BJ (cell line): ENCODE measurements at regions not wholly inside any gene's neighbourhood (a gene's known extent, or its start where the extent isn't known, plus 50 kb on each side); places are given as distances from the start of the nearest gene placed in this dataset.

Source experiments
- CTCF ChIA-PET: fragments of 350-600 bp; formaldehyde crosslinking; extraction: SDS; loops from one replicate; lab custom pipeline; 2021; ENCODE audit warnings: antibody characterized with exemption, inconsistent platforms; lab: Yijun Ruan, JAX
- POLR2A ChIA-PET: fragments of 300-600 bp; sonication (Branson Sonifier 250); formaldehyde crosslinking; extraction: SDS; loops from one replicate; lab custom pipeline; 2021; ENCODE audit warnings: antibody characterized with exemption; lab: Charles Lee
- DNase-seq: peaks from one replicate; pipeline ENCODE4 v3.0.0-alpha.2; 2011; ENCODE audit warnings: low read depth
- H3K27me3 ChIP-seq: 2 replicates; pipeline ENCODE4 v1.6.0; 2011; ENCODE audit warnings: low read length; ENCODE audit not compliant: control insufficient read depth, insufficient read depth
- H3K36me3 ChIP-seq: 2 replicates; pipeline ENCODE4 v1.5.1; 2011; ENCODE audit warnings: low read length; ENCODE audit not compliant: control insufficient read depth, insufficient read depth
- H3K4me3 ChIP-seq: 2 replicates; pipeline ENCODE4 v1.5.1; 2011; ENCODE audit warnings: low read depth, mild to moderate bottlenecking, control low read depth, low read length
- CTCF ChIP-seq: IDR thresholded peaks from 2 replicates; pipeline ENCODE4 v1.5.1; 2011; ENCODE audit warnings: low read depth, mild to moderate bottlenecking, control low read depth, inconsistent platforms, low read length, moderate library complexity; ENCODE audit not compliant: insufficient read depth

- Histone ChIP-seq H3K27me3 (0 out of 2 replicates have a peak, but pooled peaks cover 1% of the 10 kb centered on the region), H3K4me3 (no peak overlapping the region), H3K36me3 (no peaks in the 10 kb centered on the region)
- POLR2A ChIA-PET, result no interaction called here
- DNase-seq, result no peak
- TF ChIP-seq CTCF, result no peak
- CTCF ChIA-PET, result no interaction called here
These were observed 290.4 kb upstream of the PDE4D start for GRCh38 chr5:60183881-60184280.

GRCh38 chr5:60178101-60178500 is 284.6 kb upstream of the PDE4D start:
- no peak for DNase-seq
- Histone ChIP-seq H3K36me3 (no peaks in the 10 kb centered on the region), H3K4me3 (no peak overlapping the region), H3K27me3 (no peaks in the 10 kb centered on the region)
- POLR2A ChIA-PET, result no interaction called here
- CTCF ChIA-PET, result interaction anchor here (1.8 kb wide), 1 partner anchor 367 kb away, joined by 5 read pairs; no protein-coding TSS in a partner anchor
- no peak for TF ChIP-seq CTCF

GRCh38 chr5:60177596-60177995 is 284.1 kb upstream of the PDE4D start:
- H3K27me3 ChIP-seq, result no peaks in the 10 kb centered on the region
- CTCF ChIA-PET, result no interaction called here

GRCh38 chr5:60173667-60174066 is 280.1 kb upstream of the PDE4D start:
- TF ChIP-seq CTCF, result no peak
- ChIA-PET CTCF (no interaction called here), POLR2A (no interaction called here)
- H3K27me3 ChIP-seq, result no peaks in the 10 kb centered on the region
- no peak for DNase-seq
- no peaks in the 10 kb centered on the region for H3K36me3 ChIP-seq
- H3K4me3 ChIP-seq, result no peak overlapping the region

More at GRCh38 chr5:60177596-60177995, 284.1 kb upstream of the PDE4D start:
- POLR2A ChIA-PET, result no interaction called here
- no peak for DNase-seq
- no peak overlapping the region for H3K4me3 ChIP-seq
- H3K36me3 ChIP-seq, result no peaks in the 10 kb centered on the region
- no peak for TF ChIP-seq CTCF

- DNase-seq, result peak; percentile 14
- ChIA-PET CTCF (interaction anchor here (0.6 to 2.6 kb wide), 3 partner anchors 54 to 353 kb away, joined by 3 to 15 read pairs (median 4); no protein-coding TSS in a partner anchor), POLR2A (no interaction called here)
- Histone ChIP-seq H3K4me3 (no peak overlapping the region), H3K27me3 (no peaks in the 10 kb centered on the region), H3K36me3 (no peaks in the 10 kb centered on the region)
- TF ChIP-seq CTCF, result no peak
These were observed 270.2 kb upstream of the PDE4D start for GRCh38 chr5:60163762-60164161.
